A673 (cell line): ENCODE measurements at regions not wholly inside any gene's neighbourhood (a gene's known extent, or its start where the extent isn't known, plus 50 kb on each side); places are given as distances from the start of the nearest gene placed in this dataset.

Experiments used
- BruUV-seq: library from RNA; stranded (reverse); fragments of 400-500 nt; replicated peaks from 2 replicates; lab custom pipeline; 2021; lab: Mats Ljungman, UMichigan
- CTCF ChIA-PET: fragments of 300-600 bp; sonication (Branson Sonifier 250); formaldehyde crosslinking; loops from one replicate; lab custom pipeline; 2022; ENCODE audit warnings: antibody characterized with exemption; lab: Charles Lee
- POLR2A ChIA-PET: fragments of 300-600 bp; sonication (Branson Sonifier 250); formaldehyde crosslinking; loops from one replicate; lab custom pipeline; 2022; ENCODE audit warnings: antibody characterized with exemption; ENCODE audit not compliant: low non-redundant PET; lab: Charles Lee
- DNase-seq: peaks from one replicate; pipeline ENCODE4 v3.0.0-alpha.2; 2015; ENCODE audit warnings: low spot score
- H3K27ac ChIP-seq: fragments of 200-600 bp; sonication (generic); 2 replicates; pipeline ENCODE4 v1.5.1; 2016; ENCODE audit warnings: mixed run types, low read depth, mild to moderate bottlenecking, mixed read lengths, antibody characterized with exemption, low read length; ENCODE audit not compliant: poor library complexity, severe bottlenecking
- H3K27me3 ChIP-seq: fragments of 200-600 bp; sonication (generic); replicated peaks from 2 replicates; pipeline ENCODE4 v1.6.1; 2017; ENCODE audit warnings: mixed run types, low read depth, mild to moderate bottlenecking, mixed read lengths, antibody characterized with exemption, low read length; ENCODE audit not compliant: insufficient read depth, poor library complexity
- H3K36me3 ChIP-seq: fragments of 200-600 bp; sonication (generic); 2 replicates; pipeline ENCODE4 v1.6.1; 2016; ENCODE audit warnings: mixed run types, mild to moderate bottlenecking, mixed read lengths, antibody characterized with exemption, low read length; ENCODE audit not compliant: insufficient read depth, poor library complexity, severe bottlenecking
- H3K4me1 ChIP-seq: fragments of 200-600 bp; sonication (generic); 2 replicates; pipeline ENCODE4 v1.6.1; 2017; ENCODE audit warnings: mixed run types, mild to moderate bottlenecking, mixed read lengths, antibody characterized with exemption, low read length; ENCODE audit not compliant: insufficient read depth, poor library complexity, severe bottlenecking
- H3K4me3 ChIP-seq: fragments of 200-600 bp; sonication (generic); 2 replicates; pipeline ENCODE4 v1.5.1; 2016; ENCODE audit warnings: low read depth, mixed run types, mild to moderate bottlenecking, mixed read lengths, low read length; ENCODE audit not compliant: poor library complexity, severe bottlenecking
- H3K9me3 ChIP-seq: fragments of 200-600 bp; sonication (generic); 2 replicates; pipeline ENCODE4 v1.6.1; 2016; ENCODE audit warnings: mixed run types, low read depth, mild to moderate bottlenecking, mixed read lengths, antibody characterized with exemption, low read length; ENCODE audit not compliant: poor library complexity, severe bottlenecking
- EZH2 ChIP-seq: fragments of 200-600 bp; sonication (generic); IDR thresholded peaks from 2 replicates; pipeline ENCODE4 v1.6.1; 2017; ENCODE audit warnings: borderline replicate concordance, low read depth, mild to moderate bottlenecking, mixed read lengths, antibody characterized with exemption, low read length; ENCODE audit not compliant: poor library complexity, severe bottlenecking
- intact Hi-C: fragments of 100-400 bp; cut with micrococcal nuclease; formaldehyde crosslinking; loops from one replicate; pipeline ENCODE4 v1.10.0; 2022; ENCODE audit not compliant: unreplicated experiment
- TF ChIP-seq, protein P1 (sequence below): fragments of 300-800, 200-600 bp; sonication (generic); conservative IDR thresholded peaks from 2 replicates; pipeline ENCODE4 v1.5.1; 2017; ENCODE audit warnings: low read depth, mild to moderate bottlenecking, antibody characterized with exemption, low read length, moderate library complexity, mixed read lengths

GRCh38 chr2:10221443-10221842 is 81.3 kb upstream of the HPCAL1 start:
- Histone ChIP-seq H3K27me3 (no peaks in the 10 kb centered on the region), H3K4me3 (no peak overlapping the region), H3K4me1 (no peaks in the 10 kb centered on the region), H3K36me3 (no peaks in the 10 kb centered on the region), H3K27ac (no peak overlapping the region), H3K9me3 (no peaks in the 10 kb centered on the region)
- ChIA-PET POLR2A (no interaction called here), CTCF (no interaction called here)
- TF ChIP-seq, protein P1, sequence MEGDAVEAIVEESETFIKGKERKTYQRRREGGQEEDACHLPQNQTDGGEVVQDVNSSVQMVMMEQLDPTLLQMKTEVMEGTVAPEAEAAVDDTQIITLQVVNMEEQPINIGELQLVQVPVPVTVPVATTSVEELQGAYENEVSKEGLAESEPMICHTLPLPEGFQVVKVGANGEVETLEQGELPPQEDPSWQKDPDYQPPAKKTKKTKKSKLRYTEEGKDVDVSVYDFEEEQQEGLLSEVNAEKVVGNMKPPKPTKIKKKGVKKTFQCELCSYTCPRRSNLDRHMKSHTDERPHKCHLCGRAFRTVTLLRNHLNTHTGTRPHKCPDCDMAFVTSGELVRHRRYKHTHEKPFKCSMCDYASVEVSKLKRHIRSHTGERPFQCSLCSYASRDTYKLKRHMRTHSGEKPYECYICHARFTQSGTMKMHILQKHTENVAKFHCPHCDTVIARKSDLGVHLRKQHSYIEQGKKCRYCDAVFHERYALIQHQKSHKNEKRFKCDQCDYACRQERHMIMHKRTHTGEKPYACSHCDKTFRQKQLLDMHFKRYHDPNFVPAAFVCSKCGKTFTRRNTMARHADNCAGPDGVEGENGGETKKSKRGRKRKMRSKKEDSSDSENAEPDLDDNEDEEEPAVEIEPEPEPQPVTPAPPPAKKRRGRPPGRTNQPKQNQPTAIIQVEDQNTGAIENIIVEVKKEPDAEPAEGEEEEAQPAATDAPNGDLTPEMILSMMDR, result no peak
- TF ChIP-seq EZH2, result no peak
- DNase-seq, result no peak
- intact Hi-C loops, result no loop called here
- no TSS peak for BruUV-seq

DNA sequence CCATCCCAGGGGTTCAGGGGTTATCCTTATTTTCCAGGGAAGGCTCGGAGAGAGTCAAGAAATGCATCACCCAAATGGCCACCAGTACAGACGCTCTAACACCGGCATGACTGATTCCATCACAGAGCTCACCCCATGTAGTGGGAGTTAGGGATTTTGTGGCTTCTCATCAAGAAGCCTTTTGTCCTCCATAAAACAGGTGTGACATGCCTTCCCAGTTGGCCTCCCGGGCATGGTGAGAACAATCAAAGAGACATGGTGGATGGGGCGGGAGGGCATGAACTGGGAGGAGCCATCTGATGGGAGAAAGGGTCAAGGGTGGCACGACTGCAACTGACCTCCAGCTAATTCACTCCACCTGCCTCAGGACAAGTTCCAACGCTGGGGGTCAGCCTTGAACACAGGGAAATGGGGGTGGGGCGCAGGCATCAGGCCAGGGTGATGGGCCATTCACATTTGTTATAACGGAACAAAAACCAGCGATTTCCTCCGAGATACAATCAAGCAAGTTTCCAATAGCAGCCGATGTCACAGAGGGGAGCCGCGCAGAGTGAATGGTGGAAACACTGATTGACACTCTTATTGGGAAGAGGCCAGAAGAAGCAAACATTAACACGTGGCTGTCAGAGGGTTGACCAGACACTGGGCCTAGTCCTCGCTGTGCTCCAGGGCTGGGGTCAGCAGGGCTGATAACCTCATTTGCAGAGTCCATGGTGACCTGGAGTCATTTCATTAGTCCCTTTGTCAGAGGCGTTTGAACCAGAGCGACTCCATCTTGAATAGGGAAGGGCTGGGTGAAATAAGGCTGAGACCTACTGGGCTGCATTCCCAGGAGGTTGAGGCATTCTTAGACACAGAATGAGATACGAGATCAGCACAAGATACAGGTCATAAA is 80.5 kb upstream of the HPCAL1 start:
- Histone ChIP-seq H3K9me3 (no peaks in the 10 kb centered on the region), H3K4me1 (no peaks in the 10 kb centered on the region), H3K27ac (no peak overlapping the region), H3K36me3 (no peaks in the 10 kb centered on the region), H3K27me3 (no peaks in the 10 kb centered on the region), H3K4me3 (no peak overlapping the region)
- POLR2A ChIA-PET, result no interaction called here
- no TSS peak for BruUV-seq
- CTCF ChIA-PET, result no interaction called here
- intact Hi-C loops, result no loop called here
- DNase-seq, result no peak
- TF ChIP-seq, protein P1, result no peak
- TF ChIP-seq EZH2, result no peak

- intact Hi-C loops, result no loop called here
- ChIA-PET CTCF (no interaction called here), POLR2A (no interaction called here)
- H3K9me3 ChIP-seq, result no peaks in the 10 kb centered on the region
- no TSS peak for BruUV-seq
- no peak for TF ChIP-seq EZH2
- TF ChIP-seq, protein P1, result no peak
- H3K4me1 ChIP-seq, result no peaks in the 10 kb centered on the region
- no peak for DNase-seq
- H3K27me3 ChIP-seq, result no peaks in the 10 kb centered on the region
- no peak overlapping the region for H3K4me3 ChIP-seq
- no peak overlapping the region for H3K27ac ChIP-seq
- H3K36me3 ChIP-seq, result no peaks in the 10 kb centered on the region
These were observed 79.2 kb upstream of the HPCAL1 start for GRCh38 chr2:10223471-10223870.
